Breast epithelium (tissue), 4 donors: ENCODE measurements at regions not wholly inside any gene's neighbourhood (a gene's known extent, or its start where the extent isn't known, plus 50 kb on each side); places are given as distances from the start of the nearest gene placed in this dataset.

Experiments
- DNase-seq, 2 donors: peaks; one replicate each; pipeline ENCODE4 v3.0.0-alpha.2; 2019; ENCODE audit warnings: low spot score in 2 of 2
- H3K27ac ChIP-seq, 2 donors: fragments of 200-600 bp; sonication (generic) in 1 of 2; one replicate each; pipeline ENCODE4 v1.5.1; 2016 to 2019; ENCODE audit warnings: mild to moderate bottlenecking in 1 of 2
- H3K27me3 ChIP-seq, 2 donors: fragments of 200-600 bp; sonication (generic) in 1 of 2; one replicate each; pipeline versions ENCODE4 v1.5.1 to v1.6.0; 2017 to 2019; ENCODE audit warnings: control low read depth in 1 of 2, mild to moderate bottlenecking in 1 of 2
- H3K36me3 ChIP-seq: fragments of 200-600 bp; one replicate; pipeline ENCODE4 v1.5.1; 2019
- H3K4me1 ChIP-seq, 2 donors: fragments of 200-600 bp; sonication (generic); one replicate each; pipeline ENCODE4 v1.5.1; 2016 to 2019; ENCODE audit warnings: control low read depth in 1 of 2
- H3K4me3 ChIP-seq, 3 donors: fragments of 200-600 bp; sonication (generic); 1 replicate in 2 of 3; 2 replicates in 1 of 3; pipeline ENCODE4 v1.5.1; 2016 to 2019; ENCODE audit warnings: mild to moderate bottlenecking in 3 of 3, moderate library complexity in 2 of 3
- H3K9me3 ChIP-seq, 2 donors: fragments of 200-600 bp; sonication (generic) in 1 of 2; one replicate each; pipeline ENCODE4 v1.5.1; 2016 to 2019; ENCODE audit warnings: control low read depth in 1 of 2
- POLR2A ChIP-seq: fragments of 450-650 bp; IDR thresholded peaks from one replicate; pipeline ENCODE4 v1.6.1; 2016; ENCODE audit warnings: antibody characterized with exemption, mild to moderate bottlenecking, moderate library complexity
- POLR2AphosphoS5 ChIP-seq, 3 donors: sonication (generic); formaldehyde crosslinking; IDR thresholded peaks; one replicate each; pipeline ENCODE4 v1.6.1; 2017; ENCODE audit warnings: antibody characterized with exemption in 3 of 3
- intact Hi-C: fragments of 100-400 bp; cut with DNase I; formaldehyde crosslinking; loops from one replicate; pipeline ENCODE4 v1.15.1; 2023; ENCODE audit warnings: low total_unique reads
- TF ChIP-seq, protein P1 (sequence below), 3 donors: fragments of 450-650 bp; IDR thresholded peaks; one replicate each; pipeline ENCODE4 v1.5.1; 2016 to 2017; ENCODE audit warnings: antibody characterized with exemption in 3 of 3, mild to moderate bottlenecking in 3 of 3, moderate library complexity in 3 of 3

- no peak for DNase-seq
- Histone ChIP-seq H3K27me3 (no peaks in the 10 kb centered on the region), H3K9me3 (no peaks in the 10 kb centered on the region), H3K36me3 (no peaks in the 10 kb centered on the region), H3K4me3 (no peak overlapping the region), H3K27ac (no peak overlapping the region), H3K4me1 (no peaks in the 10 kb centered on the region)
- TF ChIP-seq POLR2AphosphoS5 (IDR thresholded peaks at IDR 0.05): no peak
- TF ChIP-seq, protein P1, sequence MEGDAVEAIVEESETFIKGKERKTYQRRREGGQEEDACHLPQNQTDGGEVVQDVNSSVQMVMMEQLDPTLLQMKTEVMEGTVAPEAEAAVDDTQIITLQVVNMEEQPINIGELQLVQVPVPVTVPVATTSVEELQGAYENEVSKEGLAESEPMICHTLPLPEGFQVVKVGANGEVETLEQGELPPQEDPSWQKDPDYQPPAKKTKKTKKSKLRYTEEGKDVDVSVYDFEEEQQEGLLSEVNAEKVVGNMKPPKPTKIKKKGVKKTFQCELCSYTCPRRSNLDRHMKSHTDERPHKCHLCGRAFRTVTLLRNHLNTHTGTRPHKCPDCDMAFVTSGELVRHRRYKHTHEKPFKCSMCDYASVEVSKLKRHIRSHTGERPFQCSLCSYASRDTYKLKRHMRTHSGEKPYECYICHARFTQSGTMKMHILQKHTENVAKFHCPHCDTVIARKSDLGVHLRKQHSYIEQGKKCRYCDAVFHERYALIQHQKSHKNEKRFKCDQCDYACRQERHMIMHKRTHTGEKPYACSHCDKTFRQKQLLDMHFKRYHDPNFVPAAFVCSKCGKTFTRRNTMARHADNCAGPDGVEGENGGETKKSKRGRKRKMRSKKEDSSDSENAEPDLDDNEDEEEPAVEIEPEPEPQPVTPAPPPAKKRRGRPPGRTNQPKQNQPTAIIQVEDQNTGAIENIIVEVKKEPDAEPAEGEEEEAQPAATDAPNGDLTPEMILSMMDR (IDR thresholded peaks at IDR 0.05): no peak
- no peak for TF ChIP-seq POLR2A
- intact Hi-C loops: no loop called here
Measured at GRCh38 chr6:102717252-102717651, 1323.7 kb downstream of the GRIK2 start.

DNA sequence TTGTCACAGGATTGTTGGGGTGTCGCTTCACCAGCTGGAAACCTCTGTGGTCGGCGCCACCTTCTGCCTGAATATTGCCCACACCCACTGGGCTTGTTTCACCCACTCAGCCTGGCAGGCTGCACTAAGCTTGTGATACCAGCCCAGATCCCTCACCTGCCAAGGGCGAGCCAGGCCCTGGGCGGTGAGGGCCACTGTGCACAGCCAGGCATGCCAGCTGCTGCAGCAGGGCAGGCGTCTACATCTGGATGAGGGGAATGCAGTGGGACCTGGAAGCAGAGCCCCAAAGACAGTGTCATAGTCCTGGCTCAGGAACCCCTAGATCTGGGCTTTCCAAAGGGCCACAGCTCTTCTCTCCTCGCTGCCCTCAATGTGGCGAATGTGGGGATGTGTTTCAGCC lies 1307.5 kb downstream of the GRIK2 start:
- intact Hi-C loops: no loop called here
- no peak for DNase-seq
- Histone ChIP-seq H3K27ac (no peak overlapping the region), H3K9me3 (no peaks in the 10 kb centered on the region), H3K36me3 (no peaks in the 10 kb centered on the region), H3K4me3 (no peak overlapping the region), H3K27me3 (no peaks in the 10 kb centered on the region), H3K4me1 (no peaks in the 10 kb centered on the region)
- TF ChIP-seq POLR2A: no peak
- TF ChIP-seq, protein P1 (IDR thresholded peaks at IDR 0.05): no peak
- no peak for TF ChIP-seq POLR2AphosphoS5 (IDR thresholded peaks at IDR 0.05)

DNA sequence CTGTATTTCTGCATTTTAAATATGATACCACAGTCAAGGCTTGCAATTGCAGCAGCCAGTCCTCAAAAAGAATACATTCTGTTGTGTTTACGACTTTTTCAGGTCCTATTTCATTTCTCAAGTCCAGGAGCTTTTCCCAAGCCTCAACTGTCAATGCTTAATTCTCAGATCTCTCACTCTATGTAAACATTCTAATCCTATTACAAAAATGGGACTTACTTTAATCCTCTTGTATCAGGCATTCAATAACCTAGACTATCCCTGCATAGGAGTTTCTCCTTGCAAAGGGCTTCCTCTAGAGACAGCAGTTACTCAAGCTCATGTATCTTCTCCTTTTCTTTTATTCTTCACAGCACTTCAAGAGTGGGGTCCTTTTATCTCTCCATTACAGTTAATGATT lies 1293.0 kb downstream of the GRIK2 start:
- no peaks in the 10 kb centered on the region for H3K4me1 ChIP-seq
- no peak for DNase-seq
- TF ChIP-seq POLR2AphosphoS5 (IDR thresholded peaks at IDR 0.05) (no peak), POLR2A (no peak)
- TF ChIP-seq, protein P1 (IDR thresholded peaks at IDR 0.05): no peak
- H3K36me3 ChIP-seq: no peaks in the 10 kb centered on the region
- no peaks in the 10 kb centered on the region for H3K9me3 ChIP-seq
- intact Hi-C loops: no loop called here
- H3K27ac ChIP-seq: no peak overlapping the region
- H3K4me3 ChIP-seq: no peak overlapping the region
- H3K27me3 ChIP-seq: no peaks in the 10 kb centered on the region

GRCh38 chr6:102680413-102680812 lies 1286.9 kb downstream of the GRIK2 start:
- Histone ChIP-seq H3K36me3 (peaks cover 4% of the 10 kb centered on the region), H3K9me3 (no peaks in the 10 kb centered on the region), H3K27me3 (no peaks in the 10 kb centered on the region), H3K4me3 (no peak overlapping the region), H3K4me1 (no peaks in the 10 kb centered on the region), H3K27ac (no peak overlapping the region)
- DNase-seq: no peak
- intact Hi-C loops: no loop called here
- no peak for TF ChIP-seq POLR2A

DNA sequence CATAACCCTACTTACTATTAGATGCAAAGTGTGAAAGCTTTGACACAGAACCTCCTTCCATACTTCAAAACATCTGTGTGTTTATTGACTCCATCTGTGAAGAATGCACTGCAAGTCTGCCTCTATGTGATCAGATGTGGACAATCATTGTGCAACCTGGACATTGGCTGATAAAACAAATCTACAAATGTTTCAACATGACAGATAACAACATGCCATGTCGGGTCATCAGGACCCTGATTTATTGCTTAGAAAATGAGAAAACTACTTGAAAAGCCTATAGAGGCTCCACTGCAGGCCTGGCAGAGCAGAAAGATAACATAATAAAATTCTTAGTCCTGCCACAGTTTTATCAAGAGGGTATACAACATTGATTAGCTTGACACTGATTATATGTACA lies 1286.4 kb downstream of the GRIK2 start:
- no peaks in the 10 kb centered on the region for H3K27me3 ChIP-seq
- no peak for DNase-seq
- H3K9me3 ChIP-seq: no peaks in the 10 kb centered on the region
- no peak overlapping the region for H3K4me3 ChIP-seq
- peaks cover 4% of the 10 kb centered on the region for H3K36me3 ChIP-seq
- no peaks in the 10 kb centered on the region for H3K4me1 ChIP-seq
- intact Hi-C loops: no loop called here
- no peak overlapping the region for H3K27ac ChIP-seq
- TF ChIP-seq, protein P1 (IDR thresholded peaks at IDR 0.05): no peak
- TF ChIP-seq POLR2AphosphoS5 (IDR thresholded peaks at IDR 0.05) (no peak), POLR2A (no peak)

DNA sequence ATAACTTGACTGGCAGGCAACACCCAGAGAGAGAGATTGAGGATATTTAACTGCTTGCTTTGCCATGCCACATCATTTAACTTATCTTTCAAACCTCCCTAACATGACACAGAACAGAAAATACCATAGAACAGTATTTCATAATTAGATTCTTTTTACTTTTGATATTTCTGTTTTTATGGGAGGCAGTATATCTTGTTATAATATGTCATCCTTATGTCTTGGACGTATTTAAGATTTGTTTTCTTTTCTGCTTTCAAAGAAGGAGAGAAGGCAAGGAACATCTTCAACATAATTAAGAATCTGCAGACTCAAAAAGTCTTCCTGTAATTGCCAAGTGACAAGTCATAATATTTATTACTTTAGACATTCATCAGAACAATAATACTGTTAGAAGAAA lies 1283.7 kb downstream of the GRIK2 start:
- Histone ChIP-seq H3K27me3 (no peaks in the 10 kb centered on the region), H3K4me3 (no peak overlapping the region), H3K9me3 (no peaks in the 10 kb centered on the region), H3K27ac (no peak overlapping the region), H3K36me3 (peaks cover 4% of the 10 kb centered on the region), H3K4me1 (no peaks in the 10 kb centered on the region)
- DNase-seq: no peak
- intact Hi-C loops: no loop called here
- TF ChIP-seq, protein P1 (IDR thresholded peaks at IDR 0.05): no peak
- TF ChIP-seq POLR2A (no peak), POLR2AphosphoS5 (IDR thresholded peaks at IDR 0.05) (no peak)
